ENCODE measurements at regions not wholly inside any gene's neighbourhood (a gene's known extent, or its start where the extent isn't known, plus 50 kb on each side); places are given as distances from the start of the nearest gene placed in this dataset.

DNA sequence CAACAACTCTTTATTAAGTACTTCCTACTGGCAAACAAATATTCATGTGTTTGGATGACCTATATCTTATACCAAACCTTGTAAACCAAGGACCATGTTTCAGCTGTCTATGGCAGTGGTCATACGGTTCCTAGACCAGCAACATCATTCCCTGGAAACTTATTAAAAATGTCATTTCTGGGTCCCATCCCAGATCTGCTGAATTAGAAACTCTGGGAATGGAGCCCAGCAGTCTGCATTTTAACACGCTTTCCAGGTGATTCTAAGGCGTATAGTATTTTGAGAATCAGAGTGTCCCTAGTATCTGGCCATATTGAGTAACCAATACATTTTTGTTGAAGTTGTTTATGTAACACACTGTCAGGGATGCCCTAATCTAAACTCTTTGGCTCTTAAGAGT, 363.4 kb upstream of the LRRC3B start:
- TF ChIP-seq HNF4G (IDR thresholded peaks at IDR 0.05) (no peak), GABPA (IDR thresholded peaks at IDR 0.05 in 1 of 2, conservative IDR thresholded peaks at IDR 0.05 in 1 of 2) (no peak), RAD21 (IDR thresholded peaks at IDR 0.05) (no peak), TAF1 (conservative IDR thresholded peaks at IDR 0.05) (no peak), MAX (IDR thresholded peaks at IDR 0.05) (no peak), SP1 (IDR thresholded peaks at IDR 0.05) (no peak), RXRA (IDR thresholded peaks at IDR 0.05) (no peak), EGR1 (IDR thresholded peaks at IDR 0.05; ENCODE audit: low read depth in 2 of 2) (no peak), ZBTB33 (IDR thresholded peaks at IDR 0.05) (no peak)
- TF ChIP-seq, protein P1, sequence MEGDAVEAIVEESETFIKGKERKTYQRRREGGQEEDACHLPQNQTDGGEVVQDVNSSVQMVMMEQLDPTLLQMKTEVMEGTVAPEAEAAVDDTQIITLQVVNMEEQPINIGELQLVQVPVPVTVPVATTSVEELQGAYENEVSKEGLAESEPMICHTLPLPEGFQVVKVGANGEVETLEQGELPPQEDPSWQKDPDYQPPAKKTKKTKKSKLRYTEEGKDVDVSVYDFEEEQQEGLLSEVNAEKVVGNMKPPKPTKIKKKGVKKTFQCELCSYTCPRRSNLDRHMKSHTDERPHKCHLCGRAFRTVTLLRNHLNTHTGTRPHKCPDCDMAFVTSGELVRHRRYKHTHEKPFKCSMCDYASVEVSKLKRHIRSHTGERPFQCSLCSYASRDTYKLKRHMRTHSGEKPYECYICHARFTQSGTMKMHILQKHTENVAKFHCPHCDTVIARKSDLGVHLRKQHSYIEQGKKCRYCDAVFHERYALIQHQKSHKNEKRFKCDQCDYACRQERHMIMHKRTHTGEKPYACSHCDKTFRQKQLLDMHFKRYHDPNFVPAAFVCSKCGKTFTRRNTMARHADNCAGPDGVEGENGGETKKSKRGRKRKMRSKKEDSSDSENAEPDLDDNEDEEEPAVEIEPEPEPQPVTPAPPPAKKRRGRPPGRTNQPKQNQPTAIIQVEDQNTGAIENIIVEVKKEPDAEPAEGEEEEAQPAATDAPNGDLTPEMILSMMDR (IDR thresholded peaks at IDR 0.05; ENCODE audit: low read depth, low read length, missing input control) = no peak
- TF ChIP-seq, protein P2, sequence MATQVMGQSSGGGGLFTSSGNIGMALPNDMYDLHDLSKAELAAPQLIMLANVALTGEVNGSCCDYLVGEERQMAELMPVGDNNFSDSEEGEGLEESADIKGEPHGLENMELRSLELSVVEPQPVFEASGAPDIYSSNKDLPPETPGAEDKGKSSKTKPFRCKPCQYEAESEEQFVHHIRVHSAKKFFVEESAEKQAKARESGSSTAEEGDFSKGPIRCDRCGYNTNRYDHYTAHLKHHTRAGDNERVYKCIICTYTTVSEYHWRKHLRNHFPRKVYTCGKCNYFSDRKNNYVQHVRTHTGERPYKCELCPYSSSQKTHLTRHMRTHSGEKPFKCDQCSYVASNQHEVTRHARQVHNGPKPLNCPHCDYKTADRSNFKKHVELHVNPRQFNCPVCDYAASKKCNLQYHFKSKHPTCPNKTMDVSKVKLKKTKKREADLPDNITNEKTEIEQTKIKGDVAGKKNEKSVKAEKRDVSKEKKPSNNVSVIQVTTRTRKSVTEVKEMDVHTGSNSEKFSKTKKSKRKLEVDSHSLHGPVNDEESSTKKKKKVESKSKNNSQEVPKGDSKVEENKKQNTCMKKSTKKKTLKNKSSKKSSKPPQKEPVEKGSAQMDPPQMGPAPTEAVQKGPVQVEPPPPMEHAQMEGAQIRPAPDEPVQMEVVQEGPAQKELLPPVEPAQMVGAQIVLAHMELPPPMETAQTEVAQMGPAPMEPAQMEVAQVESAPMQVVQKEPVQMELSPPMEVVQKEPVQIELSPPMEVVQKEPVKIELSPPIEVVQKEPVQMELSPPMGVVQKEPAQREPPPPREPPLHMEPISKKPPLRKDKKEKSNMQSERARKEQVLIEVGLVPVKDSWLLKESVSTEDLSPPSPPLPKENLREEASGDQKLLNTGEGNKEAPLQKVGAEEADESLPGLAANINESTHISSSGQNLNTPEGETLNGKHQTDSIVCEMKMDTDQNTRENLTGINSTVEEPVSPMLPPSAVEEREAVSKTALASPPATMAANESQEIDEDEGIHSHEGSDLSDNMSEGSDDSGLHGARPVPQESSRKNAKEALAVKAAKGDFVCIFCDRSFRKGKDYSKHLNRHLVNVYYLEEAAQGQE (IDR thresholded peaks at IDR 0.05) = no peak
- TF ChIP-seq, protein P3, sequence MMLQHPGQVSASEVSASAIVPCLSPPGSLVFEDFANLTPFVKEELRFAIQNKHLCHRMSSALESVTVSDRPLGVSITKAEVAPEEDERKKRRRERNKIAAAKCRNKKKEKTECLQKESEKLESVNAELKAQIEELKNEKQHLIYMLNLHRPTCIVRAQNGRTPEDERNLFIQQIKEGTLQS (IDR thresholded peaks at IDR 0.05) = no peak

Measured in liver (tissue), 3 donors.